OCI-LY3 (cell line): ENCODE measurements at regions not wholly inside any gene's neighbourhood (a gene's known extent, or its start where the extent isn't known, plus 50 kb on each side); places are given as distances from the start of the nearest gene placed in this dataset.

Source experiments
- CTCF ChIP-seq: fragments of 200-600, 300-600 bp; sonication (generic); IDR thresholded peaks from 2 replicates; pipeline ENCODE4 v1.5.1; 2014; ENCODE audit warnings: antibody characterized with exemption, low read length, low read depth
- EZH2phosphoT487 ChIP-seq: fragments of 200-600 bp; shearing (Covaris generic); IDR thresholded peaks from 2 replicates; pipeline ENCODE4 v1.6.1; 2018; ENCODE audit warnings: antibody characterized with exemption, mixed run types, low read depth

- TF ChIP-seq CTCF: no peak
- TF ChIP-seq EZH2phosphoT487: no peak
Observed at GRCh38 chr18:42255908-42256765, 301.1 kb downstream of the PIK3C3 start.
